ENCODE measurements at regions not wholly inside any gene's neighbourhood (a gene's known extent, or its start where the extent isn't known, plus 50 kb on each side); places are given as distances from the start of the nearest gene placed in this dataset.

DNA sequence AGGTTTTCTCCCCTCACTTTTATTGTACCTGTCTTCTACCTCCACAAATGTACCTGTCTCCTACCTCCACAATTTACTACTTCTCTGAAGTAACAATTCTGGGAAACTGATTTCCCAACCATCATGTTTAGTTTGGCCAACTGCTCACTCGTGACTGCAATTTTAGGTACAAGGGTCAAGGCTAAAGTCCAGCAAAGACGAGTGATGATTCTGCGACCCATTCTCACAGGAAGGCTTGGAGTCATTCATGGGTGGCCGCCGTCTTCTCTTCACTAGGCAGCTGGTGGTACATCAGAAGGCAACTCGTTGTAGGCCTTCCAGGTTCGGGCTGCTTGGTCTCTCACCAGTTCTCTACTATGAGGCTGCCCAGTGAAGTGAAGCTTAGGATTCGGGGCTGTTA is 483.8 kb upstream of the JARID2 start:
- intact Hi-C loops (cut with micrococcal nuclease; ENCODE audit: unreplicated experiment) = no loop called here
- no peak overlapping the region for H3K4me2 ChIP-seq
- H3K79me2 ChIP-seq (ENCODE audit: low read depth) = no peaks in the 10 kb centered on the region
- DNase-seq = no peak
- no TSS peak for BruUV-seq (replicated peaks)
- no peak for TF ChIP-seq EZH2 (IDR thresholded peaks at IDR 0.05; ENCODE audit: low read depth)
- no peak for TF ChIP-seq CTCF (conservative IDR thresholded peaks at IDR 0.05)
- ChIA-PET CTCF (no interaction called here), POLR2A (ENCODE audit: unreplicated experiment) (no interaction called here)
- H3K36me3 ChIP-seq (ENCODE audit: low read depth) = no peaks in the 10 kb centered on the region
- H2AFZ ChIP-seq = no peak overlapping the region
- H4K20me1 ChIP-seq (ENCODE audit: insufficient read depth) = no peaks in the 10 kb centered on the region
- H3K27me3 ChIP-seq (ENCODE audit: insufficient read depth, low read depth) = no peaks in the 10 kb centered on the region
- no peaks in the 10 kb centered on the region for H3K9me3 ChIP-seq (ENCODE audit: insufficient read depth, low read depth)
- H3K27ac ChIP-seq = no peak overlapping the region
- no peaks in the 10 kb centered on the region for H3K9me2 ChIP-seq (ENCODE audit: insufficient read depth)
- H3K4me1 ChIP-seq (replicated peaks; ENCODE audit: insufficient read depth) = peaks cover 29% of the 10 kb centered on the region
- peaks cover 19% of the 10 kb centered on the region for H3F3A ChIP-seq (ENCODE audit: insufficient read depth, low read depth)
- no peak overlapping the region for H3K4me3 ChIP-seq

DNA sequence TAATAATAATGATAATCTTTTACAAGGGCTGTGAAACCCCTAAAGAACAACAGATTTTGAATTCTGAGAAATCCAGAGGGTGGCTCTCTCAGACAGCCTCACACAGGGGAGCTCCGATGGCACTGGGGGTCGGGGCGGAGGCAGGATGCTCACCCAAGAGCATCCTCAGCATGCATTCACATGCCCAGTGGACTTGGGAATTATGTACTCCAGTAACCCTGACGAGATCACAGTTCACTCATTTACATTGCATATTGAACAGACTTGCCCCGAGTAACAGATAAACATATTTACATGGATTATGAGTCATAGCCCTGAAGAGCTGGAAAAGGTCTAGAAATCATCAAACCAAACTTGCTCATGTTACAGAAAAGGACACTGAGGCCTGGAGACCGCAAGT is 482.7 kb upstream of the JARID2 start:
- Histone ChIP-seq H3K4me1 (replicated peaks; ENCODE audit: insufficient read depth) (peaks cover 20% of the 10 kb centered on the region), H3K79me2 (ENCODE audit: low read depth) (no peaks in the 10 kb centered on the region), H3K9me2 (ENCODE audit: insufficient read depth) (no peaks in the 10 kb centered on the region), H3K27ac (no peak overlapping the region), H3K4me2 (no peak overlapping the region), H3K9me3 (ENCODE audit: insufficient read depth, low read depth) (no peaks in the 10 kb centered on the region), H3F3A (ENCODE audit: insufficient read depth, low read depth) (peaks cover 10% of the 10 kb centered on the region), H3K27me3 (ENCODE audit: insufficient read depth, low read depth) (no peaks in the 10 kb centered on the region), H2AFZ (no peak overlapping the region), H4K20me1 (ENCODE audit: insufficient read depth) (no peaks in the 10 kb centered on the region), H3K4me3 (no peak overlapping the region), H3K36me3 (ENCODE audit: low read depth) (no peaks in the 10 kb centered on the region)
- no peak for DNase-seq
- CTCF ChIA-PET = no interaction called here
- no peak for TF ChIP-seq CTCF (conservative IDR thresholded peaks at IDR 0.05)
- TF ChIP-seq EZH2 (IDR thresholded peaks at IDR 0.05; ENCODE audit: low read depth) = no peak
- BruUV-seq (replicated peaks) = no TSS peak
- POLR2A ChIA-PET (ENCODE audit: unreplicated experiment) = interaction anchor here (0.6 kb wide), 1 partner anchor 20 kb away, joined by 4 read pairs; no protein-coding TSS in a partner anchor
- intact Hi-C loops (cut with micrococcal nuclease; ENCODE audit: unreplicated experiment) = no loop called here

GRCh38 chr6:14763616-14764015 is 482.3 kb upstream of the JARID2 start:
- Histone ChIP-seq H3K9me3 (ENCODE audit: insufficient read depth, low read depth) (no peaks in the 10 kb centered on the region), H3K4me2 (no peak overlapping the region), H3F3A (ENCODE audit: insufficient read depth, low read depth) (peaks cover 6% of the 10 kb centered on the region), H3K4me1 (replicated peaks; ENCODE audit: insufficient read depth) (peaks cover 17% of the 10 kb centered on the region), H3K27ac (no peak overlapping the region), H3K27me3 (ENCODE audit: insufficient read depth, low read depth) (no peaks in the 10 kb centered on the region), H4K20me1 (ENCODE audit: insufficient read depth) (no peaks in the 10 kb centered on the region), H3K36me3 (ENCODE audit: low read depth) (no peaks in the 10 kb centered on the region), H2AFZ (no peak overlapping the region), H3K9me2 (ENCODE audit: insufficient read depth) (no peaks in the 10 kb centered on the region), H3K79me2 (ENCODE audit: low read depth) (no peaks in the 10 kb centered on the region), H3K4me3 (no peak overlapping the region)
- ChIA-PET CTCF (no interaction called here), POLR2A (ENCODE audit: unreplicated experiment) (interaction anchor here (0.6 kb wide), 1 partner anchor 20 kb away, joined by 4 read pairs; no protein-coding TSS in a partner anchor)
- TF ChIP-seq EZH2 (IDR thresholded peaks at IDR 0.05; ENCODE audit: low read depth) (no peak), CTCF (conservative IDR thresholded peaks at IDR 0.05) (no peak)
- no peak for DNase-seq
- intact Hi-C loops (cut with micrococcal nuclease; ENCODE audit: unreplicated experiment) = no loop called here
- BruUV-seq (replicated peaks) = no TSS peak
